ENCODE measurements at regions not wholly inside any gene's neighbourhood (a gene's known extent, or its start where the extent isn't known, plus 50 kb on each side); places are given as distances from the start of the nearest gene placed in this dataset.
"Not testable (repeated sequence)": the region's sequence is repeated elsewhere in the genome, so short reads cannot be mapped to it uniquely, and the experiment has no call there.

GRCh38 chr18:9017905-9018227, 84.6 kb upstream of the NDUFV2 start:
- no peak for DNase-seq (ENCODE audit: low spot score)

DNA sequence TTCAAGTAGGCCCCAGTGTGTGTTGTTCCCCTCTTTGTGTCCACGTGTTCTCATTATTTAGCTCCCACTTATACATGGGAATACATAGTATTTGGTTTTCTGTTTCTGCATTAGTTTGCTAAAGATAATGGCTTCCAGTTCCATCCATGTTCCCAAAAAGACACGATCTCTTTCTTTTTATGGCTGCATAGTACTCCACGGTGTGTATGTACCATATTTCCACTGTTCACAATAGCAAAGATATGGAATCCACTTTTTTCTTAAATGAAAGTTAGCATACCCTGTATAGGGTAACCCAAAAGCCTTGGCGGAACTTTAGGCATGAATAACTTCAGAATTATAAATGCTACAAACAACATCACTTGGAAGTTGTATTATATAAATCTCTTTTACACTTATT, 83.4 kb upstream of the NDUFV2 start:
- DNase-seq (ENCODE audit: low spot score) = no peak

DNA sequence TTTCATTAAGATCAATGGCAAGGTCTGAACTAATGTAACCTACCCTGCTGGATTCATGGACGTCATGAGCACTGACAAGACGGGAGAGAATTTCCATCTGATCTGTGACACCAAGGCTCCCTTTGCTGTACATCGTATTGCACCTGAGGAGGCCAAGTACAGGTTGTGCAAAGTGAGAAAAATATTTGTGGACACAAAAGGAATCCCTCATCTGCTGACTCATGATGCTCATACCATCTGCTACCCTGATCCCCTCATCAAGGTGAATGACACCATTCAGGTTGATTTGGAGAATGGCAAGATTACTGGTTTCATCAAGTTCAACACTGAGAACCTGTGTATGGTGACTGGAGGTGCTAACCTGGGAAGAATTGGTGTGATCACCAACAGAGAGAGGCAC, 82.3 kb upstream of the NDUFV2 start:
- peak; percentile 89 for DNase-seq (ENCODE audit: low spot score)

DNA sequence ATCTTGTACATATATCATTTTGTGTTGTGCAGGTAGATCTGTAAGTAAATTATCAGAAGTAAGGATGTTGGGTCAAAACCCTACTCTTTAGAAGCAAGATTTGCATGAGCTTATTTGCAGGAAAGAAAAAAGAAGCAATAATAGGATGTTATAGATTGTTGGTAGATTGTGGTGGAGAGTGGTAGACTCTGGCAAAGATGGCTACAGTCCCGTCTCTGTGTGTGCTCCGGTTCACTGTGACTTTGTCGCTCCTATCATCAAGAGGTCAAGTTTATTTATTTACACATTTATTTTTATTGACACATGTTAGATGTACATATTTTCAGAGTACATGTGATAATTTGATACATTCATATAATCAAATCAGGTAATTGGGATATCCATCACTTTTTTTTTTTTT, 81.0 kb upstream of the NDUFV2 start:
- DNase-seq (ENCODE audit: low spot score) = no peak

DNA sequence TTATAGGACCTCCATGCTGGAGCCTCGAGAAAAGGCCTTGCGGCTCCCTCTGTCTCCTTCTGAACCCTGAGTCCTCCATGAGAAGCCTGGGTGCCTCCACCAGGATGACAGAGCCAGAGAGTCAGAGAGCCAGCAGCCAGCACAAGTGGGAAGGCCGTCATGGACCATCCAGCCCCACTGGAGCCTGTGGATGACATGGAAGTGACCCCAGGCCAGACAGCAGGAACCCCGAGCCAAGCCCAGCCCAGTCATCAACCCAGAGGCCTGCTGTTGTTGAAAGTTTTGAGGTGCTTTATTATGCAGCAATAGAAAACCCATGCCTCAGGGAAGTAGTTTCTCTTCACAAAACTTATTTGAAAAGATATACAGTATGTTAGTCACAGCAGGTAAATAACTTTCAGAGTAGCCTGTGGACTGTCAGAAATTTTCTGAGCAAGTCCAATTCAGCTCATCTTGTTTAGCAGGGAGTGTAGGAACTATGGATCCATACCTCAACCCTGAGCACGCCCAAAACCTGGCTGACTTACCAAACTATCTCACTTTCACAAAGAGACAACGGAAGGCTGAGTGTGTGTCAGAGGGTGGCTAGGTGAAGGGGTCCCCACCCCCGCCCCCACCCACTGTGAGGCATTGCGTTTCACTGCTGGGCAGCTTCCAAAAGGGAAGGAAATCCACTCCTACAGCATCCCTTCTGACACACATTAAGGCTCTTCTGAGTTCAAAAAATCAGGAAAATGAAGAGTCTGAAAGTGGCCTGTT, 79.9 kb upstream of the NDUFV2 start:
- DNase-seq (ENCODE audit: low spot score) = no peak

- DNase-seq (ENCODE audit: low spot score) = not testable (repeated sequence)
Observed at GRCh38 chr18:9024031-9024646, 78.4 kb upstream of the NDUFV2 start.

DNA sequence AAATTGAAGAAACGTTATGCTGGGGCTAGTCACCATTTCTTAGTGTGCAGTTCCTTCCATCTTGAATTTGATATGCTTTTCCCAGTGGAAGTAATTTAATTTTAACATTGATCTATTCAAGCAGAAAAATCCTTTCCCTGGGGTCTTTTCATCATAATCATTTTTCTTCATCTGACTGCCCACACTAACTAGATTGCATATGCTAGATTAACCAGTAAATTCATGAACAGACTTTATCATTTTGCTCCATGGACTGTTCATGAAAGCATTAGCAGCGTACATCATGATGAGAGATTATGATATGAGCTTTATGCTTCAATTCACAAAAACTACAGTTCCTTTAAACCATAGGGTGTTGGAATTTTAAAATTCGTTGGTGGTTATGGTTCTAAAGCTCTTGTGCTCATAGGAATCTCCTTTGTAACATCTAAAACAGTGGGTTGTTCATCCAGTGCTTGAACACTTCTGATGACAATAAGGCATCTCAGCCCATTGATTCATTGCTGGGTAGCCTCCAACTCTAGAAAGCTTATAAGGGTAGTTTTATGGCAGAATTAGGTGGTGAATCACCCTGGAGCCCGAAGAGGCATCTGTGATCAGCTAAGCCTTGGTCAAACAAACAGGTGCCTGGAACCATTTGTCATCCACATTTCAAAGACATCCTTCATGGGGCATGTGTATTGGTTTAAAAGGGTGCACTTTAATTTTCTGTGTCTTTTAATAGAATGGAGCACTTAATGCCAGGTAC, 77.2 kb upstream of the NDUFV2 start:
- DNase-seq (ENCODE audit: low spot score) = peak; percentile 89

DNA sequence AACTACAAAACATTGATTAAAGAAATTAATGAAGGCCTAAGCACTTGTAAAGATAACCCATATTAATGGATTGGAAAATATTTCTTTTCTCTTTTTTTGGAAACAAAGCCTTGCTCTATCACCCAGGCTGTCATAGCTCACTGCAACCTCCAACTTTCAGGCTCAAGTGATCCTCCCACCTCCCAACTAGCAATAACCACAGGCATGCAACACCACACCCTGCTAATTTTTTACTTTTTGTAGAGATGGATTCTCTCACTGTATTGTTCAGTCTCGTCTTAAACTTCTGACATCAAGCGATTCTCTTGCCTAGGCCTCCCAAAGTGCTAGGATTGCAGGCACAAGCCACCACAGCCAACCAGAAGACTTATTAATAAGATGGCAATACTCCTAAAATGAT, 73.4 kb upstream of the NDUFV2 start:
- DNase-seq (ENCODE audit: low spot score) = peak; percentile 55

DNA sequence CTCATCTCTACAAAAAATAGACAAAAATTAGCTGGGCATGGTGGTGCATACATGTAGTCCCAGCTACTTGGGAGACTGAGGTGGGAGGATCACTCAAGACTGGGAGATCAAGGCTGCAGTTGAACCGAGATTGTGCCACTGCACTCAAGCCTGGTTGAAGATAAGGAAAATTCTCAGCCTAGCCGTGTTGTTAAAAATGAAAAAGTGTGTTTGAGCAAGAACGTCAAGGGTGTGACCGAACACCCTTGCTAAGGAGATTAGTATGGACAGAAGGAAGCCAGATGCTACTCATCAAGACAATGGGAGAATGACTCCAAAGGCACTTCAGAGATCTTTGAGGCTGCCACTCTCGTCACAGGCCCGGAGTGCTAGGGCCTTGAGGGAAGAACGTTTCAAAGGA, 70.0 kb upstream of the NDUFV2 start:
- DNase-seq (ENCODE audit: low spot score) = no peak

DNA sequence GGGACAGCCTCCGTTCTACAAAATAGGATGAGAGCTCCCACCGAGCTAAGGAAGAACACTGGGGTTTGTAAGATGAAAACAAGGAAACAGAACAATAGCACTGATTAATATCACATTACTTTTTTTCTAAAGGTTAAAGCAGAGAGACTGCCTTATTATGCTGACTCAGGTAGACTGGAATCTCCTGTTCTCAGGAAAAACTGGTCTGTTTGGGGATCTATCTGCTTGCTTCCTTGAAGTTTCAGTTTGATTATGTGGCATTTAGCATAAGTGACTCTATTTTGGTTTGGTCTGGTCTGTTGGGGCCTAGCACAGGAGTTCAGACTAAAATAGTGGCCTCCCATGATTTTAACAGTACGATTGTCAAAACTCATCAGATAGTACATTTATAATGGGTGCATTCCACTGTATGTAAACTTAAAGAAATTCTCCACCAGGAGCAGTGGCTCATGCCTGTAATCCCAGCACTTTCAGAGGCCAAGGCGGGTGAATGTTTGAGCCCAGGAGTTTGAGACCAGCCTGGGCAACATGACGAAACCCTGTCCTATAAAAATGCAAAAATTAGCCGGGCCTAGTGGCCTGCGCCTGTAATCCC, 64.1 kb upstream of the NDUFV2 start:
- no peak for DNase-seq (ENCODE audit: low spot score)

- DNase-seq (ENCODE audit: low spot score) = no peak
Observed at GRCh38 chr18:9039441-9040071, 62.9 kb upstream of the NDUFV2 start.

DNA sequence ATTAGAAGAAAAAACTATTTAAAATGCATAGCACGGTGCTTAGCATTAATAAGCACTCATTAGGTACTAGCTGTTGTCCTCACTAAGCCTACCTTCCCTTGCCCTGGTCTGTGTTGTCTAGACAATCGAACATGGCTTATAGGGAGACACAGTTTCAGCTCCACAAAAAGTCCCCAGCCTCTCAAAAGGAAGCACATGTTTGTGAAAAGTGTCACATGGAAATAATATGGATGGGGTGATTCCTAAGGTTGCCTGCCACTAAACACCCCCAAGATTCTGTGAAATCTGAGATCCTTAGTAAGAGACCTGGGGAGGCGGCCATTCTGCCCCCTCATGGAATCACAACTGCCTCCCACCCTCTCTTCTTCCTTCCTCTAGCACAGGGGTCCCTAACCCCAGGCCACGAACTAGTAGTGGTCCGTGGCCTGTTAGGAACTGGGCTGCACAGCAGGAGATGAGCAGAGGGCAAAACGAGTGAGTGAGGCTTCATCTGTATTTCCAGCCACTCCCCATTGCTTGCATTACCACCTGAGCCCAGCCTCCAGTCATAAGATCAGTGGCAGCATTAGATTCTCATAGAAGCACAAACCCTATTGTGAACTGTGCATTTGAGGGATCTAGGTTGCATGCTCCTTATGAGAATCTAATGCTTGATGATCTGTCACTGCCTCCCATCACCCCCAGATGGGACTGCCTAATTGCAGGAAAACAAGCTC, 59.6 kb upstream of the NDUFV2 start:
- no peak for DNase-seq (ENCODE audit: low spot score)

- no peak for DNase-seq (ENCODE audit: low spot score)
Observed at GRCh38 chr18:9043581-9043980, 58.9 kb upstream of the NDUFV2 start.

GRCh38 chr18:9047715-9048114, 54.8 kb upstream of the NDUFV2 start:
- DNase-seq (ENCODE audit: low spot score) = no peak

- DNase-seq (ENCODE audit: low spot score) = no peak
Observed at GRCh38 chr18:9048236-9048635, 54.3 kb upstream of the NDUFV2 start.

GRCh38 chr18:9048808-9049494, 53.5 kb upstream of the NDUFV2 start:
- DNase-seq (ENCODE audit: low spot score) = no peak

- no peak for DNase-seq (ENCODE audit: low spot score)
Observed at GRCh38 chr18:9049495-9049809, 53.0 kb upstream of the NDUFV2 start.

DNA sequence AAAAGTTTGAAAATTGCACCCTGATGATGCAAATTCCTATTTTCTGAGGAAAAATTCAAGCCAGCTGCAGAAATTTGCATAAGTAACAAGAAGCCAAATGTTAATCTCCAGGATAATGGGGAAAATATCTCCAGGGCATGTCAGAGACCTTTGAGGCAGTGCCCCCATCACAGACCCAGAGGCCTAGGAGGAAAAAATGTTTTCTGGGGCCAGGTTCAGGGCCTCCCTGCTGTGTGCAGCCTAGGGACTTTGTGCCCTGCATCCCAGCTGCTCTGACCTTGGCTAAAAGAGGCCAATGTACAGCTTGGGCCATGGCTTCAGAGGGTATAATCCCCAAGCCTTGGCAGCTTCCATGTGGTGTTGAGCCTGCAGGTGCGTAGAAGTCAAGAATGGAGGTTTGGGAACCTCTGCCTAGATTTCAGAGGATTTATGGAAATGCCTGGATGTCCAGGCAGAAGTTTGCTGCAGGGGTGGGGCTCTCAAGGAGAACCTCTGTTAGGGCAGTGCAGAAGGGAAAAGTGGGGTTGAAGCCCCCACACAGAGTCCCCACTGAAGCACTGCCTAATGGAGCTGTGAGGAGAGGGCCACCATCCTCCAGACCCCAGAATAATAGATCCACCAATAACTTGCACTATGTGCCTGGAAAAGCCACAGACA, 51.7 kb upstream of the NDUFV2 start:
- DNase-seq (ENCODE audit: low spot score) = not testable (repeated sequence)

Measured in SW480 (cell line).